ENCODE measurements at regions not wholly inside any gene's neighbourhood (a gene's known extent, or its start where the extent isn't known, plus 50 kb on each side); places are given as distances from the start of the nearest gene placed in this dataset.
"Not testable (repeated sequence)": the region's sequence is repeated elsewhere in the genome, so short reads cannot be mapped to it uniquely, and the experiment has no call there.

DNA sequence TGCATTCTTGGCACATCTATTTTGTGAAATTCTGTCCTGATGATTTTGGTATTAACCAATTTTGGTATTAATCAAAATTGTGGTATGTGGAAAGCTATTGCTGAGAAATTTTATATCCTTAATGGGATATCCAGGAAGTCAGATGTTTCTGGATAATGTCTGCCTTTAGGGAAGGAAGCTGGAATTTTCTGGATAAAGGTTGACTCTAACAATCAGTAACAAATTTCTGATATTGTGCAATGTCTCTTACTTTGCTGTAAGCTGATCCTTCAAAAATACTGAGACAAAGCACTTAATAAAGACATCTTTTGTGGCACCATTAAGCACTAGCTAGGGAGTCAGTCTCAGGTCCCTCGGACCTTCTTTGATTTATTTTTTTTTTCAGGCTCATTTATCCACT lies 100.8 kb upstream of the UGP2 start:
- no peak for DNase-seq

DNA sequence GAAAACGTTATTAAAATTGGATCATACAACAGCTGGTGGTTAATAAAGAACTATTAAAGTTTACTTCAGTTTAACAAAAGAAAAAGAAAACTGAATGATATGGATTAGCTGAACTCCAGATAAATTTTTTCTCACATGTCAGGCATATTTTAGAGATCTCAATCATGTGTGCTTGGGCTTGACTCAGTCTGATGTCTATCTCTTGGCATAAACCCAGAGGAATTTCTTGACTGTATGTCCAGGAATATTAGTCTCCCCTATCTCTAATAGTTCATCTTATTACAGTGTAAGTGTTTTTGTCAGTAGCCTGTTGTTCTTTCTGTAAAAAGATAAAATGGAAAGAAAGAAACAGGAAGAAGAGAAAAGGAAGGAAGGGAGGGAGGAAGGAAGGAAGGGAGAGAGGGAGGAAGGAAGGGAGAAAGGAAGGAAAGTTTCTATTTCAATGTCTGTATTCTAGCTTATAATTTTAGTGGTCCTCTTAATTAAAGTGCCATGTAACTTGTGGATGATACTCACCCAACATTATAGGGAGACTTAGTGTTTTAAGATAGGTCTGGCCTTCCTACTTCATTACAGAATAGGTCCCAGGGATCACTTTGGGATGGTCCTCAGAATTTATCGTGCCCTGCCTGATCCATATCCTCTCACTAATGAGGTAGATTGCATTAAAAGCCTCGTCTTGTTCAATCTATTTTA lies 99.7 kb upstream of the UGP2 start:
- DNase-seq = no peak

DNA sequence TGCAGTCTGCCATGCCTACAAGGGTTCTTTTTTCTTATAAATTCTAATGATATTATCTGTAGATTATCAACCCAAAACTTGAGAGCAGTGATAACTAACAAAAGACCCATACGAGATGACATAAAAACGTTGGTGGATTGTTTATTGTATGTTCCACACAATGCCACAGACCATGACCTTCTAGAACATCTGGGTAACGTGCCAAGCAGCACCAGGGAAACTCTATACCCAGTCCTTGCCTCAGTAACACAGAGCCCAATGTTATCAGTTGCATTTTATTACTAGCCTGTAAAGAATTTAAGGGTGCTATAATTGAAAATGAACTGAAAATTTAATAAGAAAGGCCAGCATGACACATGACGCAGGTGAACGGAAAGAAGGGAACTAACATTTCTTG lies 99.1 kb upstream of the UGP2 start:
- DNase-seq = no peak

DNA sequence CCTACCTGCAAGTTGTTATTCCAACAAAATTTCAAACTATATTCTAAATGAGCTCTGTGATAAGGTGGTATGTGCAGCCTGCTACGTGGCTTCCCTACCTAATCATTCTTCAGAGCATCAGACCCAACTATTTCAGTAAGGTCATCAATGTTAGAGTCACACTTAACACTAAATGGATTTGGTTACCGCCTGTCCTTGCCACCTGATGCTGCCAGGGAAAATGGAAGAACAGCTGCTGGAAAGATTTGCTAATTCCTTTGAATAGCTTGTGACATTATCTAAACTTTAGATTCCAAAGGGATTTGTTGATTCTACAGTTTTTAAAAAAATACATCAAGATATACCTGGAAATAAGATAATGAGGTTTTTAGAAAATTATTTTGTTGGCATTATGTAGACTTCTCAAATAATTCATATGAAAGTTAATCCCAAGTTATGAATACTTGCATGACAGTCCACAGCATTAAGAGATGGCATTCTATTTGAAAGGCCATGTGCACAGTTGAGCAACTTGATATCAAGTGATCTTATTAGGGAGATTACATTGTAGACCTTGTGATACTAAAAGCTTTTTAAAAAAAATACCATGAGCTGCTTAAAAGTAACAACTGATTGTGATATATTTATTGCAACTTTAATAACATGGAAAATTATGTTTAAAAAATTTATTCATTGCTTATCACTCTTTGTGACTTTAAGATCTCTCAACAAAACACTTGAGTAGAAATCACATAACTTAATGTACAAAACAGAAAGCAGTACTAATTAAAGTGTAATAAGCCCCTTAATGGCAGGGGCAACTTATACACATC lies 98.3 kb upstream of the UGP2 start:
- no peak for DNase-seq

DNA sequence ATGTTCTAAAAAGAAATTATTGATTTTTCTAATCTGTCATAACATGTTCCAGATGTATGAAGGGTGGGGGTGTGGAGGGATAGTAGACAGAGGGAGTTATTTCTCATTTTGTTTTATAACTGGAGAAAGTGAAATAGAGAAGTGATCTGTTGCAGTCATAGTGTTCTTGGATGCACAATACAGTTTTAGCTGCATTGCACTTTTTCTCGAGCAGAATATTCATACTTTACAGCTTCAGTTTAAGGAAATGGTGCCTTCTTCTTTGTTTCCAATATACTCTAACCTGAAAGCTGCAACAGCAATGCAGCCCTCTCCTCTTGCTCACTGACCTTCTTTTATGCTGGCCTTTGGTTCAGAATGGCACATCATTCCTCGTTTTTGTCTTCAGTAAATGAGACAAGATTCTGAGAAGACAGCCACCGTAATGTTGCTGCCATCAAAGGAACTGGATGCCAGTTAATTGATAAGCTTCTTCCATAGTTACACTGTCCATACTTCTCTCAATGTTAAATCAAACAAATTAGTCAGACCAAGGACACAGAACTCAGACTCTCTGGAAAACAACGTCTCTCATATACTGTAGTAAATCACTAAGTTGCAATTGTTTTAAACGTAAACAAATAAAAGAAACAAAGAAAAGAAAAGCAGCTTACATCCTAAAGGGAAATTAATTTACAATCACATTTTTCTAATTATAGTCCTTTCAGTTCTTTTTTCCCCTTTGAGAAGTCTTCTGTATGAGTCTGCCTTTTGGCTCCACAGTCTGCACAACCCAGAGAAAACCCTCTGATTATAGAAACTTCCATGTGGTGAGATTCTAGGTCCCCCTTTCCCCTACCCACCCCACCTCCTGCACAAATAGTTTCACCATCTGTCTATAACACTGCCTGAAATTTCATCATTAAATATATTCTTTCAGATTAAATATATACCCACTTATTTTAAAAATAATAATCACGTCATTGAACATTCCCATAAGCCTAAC lies 97.4 kb upstream of the UGP2 start:
- DNase-seq = no peak

DNA sequence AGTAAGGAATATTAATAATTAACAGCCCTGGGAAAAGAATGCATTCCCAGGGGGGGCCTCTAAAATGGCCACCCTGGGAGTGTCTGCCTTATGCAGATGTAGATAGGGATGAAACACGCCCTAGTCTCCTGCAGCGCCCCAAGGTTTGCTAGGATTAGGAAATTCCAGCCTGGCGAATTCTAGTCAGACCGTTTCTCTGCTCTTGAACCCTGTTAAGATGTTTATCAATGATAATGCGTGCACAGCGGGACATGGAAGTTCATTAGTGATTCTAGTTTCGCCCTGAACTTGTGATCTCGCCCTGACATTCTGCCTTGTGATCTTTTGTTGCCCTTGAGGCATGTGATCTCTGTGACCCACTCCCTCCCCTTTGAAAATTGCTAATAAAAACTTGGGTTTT lies 95.1 kb upstream of the UGP2 start:
- not testable (repeated sequence) for DNase-seq

DNA sequence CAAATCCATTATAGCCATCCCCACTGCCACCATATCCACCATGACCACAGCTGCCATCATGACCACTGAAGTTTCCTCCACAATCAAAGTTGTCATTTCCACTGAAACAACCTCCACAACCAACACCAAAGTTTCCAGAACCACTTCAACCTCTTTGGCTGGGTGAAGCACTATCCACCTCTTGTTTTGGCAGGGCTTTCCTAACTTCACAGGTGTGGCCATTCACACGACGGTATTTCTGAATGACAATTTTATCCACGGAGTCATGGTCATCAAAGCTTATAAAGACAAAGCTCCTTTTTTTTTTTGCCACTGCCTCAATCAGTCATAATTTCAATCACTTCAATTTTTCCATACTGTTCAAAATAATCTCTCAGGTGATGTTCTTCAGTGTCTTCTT lies 89.8 kb upstream of the UGP2 start:
- DNase-seq = no peak

DNA sequence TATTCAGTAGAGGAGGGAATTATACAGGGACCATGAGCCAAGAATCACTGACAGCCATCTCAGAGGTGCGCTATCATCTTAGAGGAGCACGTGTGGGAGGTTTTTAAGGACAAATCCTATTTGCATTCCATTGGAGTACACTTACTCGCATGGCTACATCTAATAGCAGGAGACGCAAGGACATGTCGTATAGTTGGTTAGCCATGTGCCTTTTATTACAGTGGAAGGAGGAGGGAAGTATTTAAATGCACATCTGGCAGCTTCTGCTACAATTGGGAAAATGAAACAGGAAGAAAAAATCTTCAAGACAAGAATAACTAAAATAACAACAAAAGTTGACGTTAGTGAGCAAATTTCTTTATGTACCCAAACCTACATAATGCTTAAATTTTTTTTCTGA lies 86.5 kb upstream of the UGP2 start:
- no peak for DNase-seq

DNA sequence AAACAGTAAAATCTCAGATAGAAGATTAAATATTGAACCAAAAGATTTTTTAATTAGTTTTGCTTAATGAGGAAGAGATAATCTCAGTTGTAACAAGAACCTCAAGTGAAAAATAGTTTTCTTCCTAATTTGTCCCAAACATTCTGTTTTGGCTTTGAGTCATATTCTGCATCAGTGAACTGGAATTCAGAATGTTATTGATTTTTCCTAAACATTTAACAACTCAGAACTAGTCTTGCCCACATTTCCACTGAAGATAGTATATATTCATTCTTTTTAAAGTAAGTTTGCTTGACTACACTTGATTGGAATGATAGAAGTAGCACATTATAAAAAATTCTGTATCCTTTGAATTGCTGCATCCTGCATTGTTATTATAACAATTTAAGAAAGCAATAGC lies 85.7 kb upstream of the UGP2 start:
- no peak for DNase-seq

DNA sequence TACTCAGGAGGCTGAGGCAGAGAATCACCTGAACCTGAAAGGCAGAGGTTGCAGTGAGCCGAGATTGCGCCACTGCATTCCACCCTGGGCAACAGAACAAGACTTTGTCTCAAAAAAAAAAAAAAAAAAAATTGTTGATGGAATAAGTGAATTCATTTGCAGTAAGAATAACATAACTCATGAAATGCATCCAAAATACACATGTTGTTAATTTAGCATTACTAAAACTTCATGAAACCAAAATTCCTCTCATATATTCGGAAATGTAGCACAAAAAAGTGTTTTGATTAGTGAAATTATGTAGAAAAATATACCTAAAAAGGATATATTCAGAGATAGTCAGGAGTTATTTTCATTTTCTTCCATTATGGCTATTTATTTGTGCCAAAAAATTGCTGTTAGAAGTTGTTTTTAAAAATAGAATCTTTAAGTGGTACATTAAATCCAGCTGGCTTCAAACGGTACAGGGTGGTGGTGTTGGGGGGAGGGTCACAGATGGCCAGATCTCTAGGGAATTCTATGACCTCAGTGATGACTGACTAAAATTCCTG lies 78.2 kb upstream of the UGP2 start:
- no peak for DNase-seq

DNA sequence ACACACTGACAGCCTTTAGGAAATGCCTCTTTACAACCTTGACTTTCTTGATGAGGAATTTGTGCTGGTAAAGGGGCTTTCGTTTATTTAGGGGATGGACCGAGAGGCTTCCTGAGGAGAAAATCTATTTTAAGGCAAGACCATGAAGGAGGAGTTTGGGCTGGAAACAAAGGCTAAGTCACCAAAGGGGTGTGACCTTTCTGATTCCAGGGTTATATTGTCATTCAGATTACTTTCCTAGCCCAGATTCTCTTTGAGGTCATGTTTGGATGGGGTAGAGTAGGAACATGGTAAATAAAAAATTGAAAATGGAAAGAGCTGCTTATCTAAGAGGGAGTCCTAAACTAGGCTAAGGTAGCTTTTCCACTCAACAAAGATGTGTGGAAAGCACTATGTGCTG lies 77.1 kb upstream of the UGP2 start:
- DNase-seq = no peak

DNA sequence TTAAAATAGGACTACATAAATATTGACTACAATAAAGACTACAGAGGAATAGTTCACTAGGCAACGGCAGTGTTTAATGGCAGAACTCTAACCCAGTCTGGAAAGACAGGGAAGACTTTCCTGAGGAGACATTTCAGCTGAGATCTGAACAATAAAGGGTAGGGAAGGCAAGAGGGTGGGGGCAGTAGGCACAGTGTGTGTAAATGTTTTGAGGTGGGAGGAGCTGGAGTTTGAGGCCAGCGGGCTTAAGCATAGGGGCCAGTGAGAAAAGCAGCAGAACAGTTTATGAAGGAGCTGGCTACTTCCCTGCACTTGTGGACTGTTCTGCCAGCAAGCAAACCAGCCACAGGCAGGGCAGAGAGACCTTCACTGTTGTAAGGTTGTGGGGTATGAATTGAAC lies 76.6 kb upstream of the UGP2 start:
- DNase-seq = no peak

DNA sequence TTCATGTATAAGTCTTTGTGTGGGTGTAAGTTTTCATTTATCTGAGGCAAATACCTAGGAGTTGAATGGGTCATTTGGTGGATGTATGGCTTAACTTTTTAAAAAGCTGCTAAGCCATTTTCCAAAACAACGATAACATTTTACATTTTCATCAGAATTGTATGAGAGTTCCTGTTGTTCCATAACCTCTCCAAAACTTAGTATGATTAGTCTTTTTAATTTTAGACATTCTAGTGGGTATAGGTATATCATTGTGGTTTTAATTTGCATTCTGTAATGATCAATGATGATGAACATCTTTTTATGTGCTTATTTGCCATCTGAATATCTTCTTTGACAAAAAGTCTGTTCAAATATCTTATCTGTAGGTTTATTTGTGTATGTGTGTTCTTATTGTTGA lies 74.4 kb upstream of the UGP2 start:
- no peak for DNase-seq

DNA sequence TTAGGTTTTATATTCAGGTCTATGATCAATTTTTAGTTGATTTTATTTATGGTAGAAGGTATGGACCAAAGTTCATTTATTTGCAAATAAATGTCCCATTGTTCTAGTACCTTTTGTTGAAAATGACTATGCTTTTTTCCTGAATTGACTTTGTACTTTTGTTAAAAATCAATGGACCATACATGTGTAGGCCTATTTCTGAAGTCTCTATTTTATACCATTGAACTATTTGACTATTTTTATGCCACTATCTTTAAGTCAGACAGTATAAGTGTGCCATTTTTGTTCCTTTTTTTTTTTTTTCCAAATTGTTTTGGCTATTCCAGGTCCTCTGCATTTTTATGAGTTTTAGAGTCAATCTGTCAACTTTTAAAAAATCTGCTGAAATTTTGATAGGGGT lies 73.6 kb upstream of the UGP2 start:
- DNase-seq = no peak

DNA sequence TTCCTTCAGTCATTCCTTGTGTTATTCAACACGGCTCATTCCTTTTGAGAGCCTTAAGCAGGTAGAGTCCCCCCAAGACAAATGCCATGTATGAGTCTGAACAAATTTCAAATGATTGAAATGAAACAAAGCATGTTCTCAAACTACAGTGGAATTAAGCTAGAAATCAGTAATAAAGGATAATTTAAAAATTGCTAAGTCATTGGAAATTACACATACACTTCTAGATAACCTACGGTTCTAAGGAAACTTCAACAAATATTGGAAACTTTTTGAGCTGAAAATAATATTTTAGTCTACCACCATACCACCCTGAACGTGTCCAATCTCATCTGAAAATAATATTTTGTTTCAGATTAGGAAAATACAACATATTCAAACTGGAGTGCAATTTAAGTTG lies 71.8 kb upstream of the UGP2 start:
- DNase-seq = no peak

DNA sequence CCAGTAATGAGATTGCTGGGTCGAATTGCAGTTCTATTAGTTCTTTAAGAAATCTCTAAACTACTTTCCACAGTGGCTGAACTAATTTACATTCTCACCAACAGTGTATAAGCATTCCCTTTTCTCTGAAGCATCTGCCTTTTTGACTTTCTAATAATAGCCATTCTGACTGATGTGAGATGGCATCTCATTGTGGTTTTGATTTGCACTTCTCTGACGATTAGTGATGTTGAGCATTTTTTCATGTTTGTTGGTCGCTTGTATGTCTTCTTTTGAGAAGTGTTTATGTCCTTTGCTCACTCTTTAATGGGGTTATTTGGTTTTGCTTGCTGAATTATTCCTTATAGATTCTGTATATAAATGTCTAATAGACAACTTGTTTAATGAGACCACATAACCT lies 69.6 kb upstream of the UGP2 start:
- DNase-seq = no peak

DNA sequence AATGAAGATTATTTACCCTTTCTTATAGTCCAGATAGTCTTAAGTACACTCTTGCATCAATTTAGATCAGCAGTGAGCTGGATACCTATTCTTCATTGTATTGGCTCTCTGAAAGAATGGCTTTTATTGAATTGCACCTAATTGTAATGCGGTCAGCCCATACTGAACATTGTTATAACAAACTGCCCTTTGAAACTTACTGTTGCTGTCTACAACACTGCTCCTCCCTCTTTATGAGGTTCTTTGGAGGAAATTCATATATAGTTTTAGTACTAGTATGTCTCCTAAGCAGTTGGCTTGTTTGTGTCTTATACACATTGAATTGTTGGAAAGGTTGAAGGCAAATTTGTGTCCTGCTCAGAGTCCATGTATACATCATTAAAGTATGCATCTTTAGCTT lies 66.5 kb upstream of the UGP2 start:
- DNase-seq = no peak

DNA sequence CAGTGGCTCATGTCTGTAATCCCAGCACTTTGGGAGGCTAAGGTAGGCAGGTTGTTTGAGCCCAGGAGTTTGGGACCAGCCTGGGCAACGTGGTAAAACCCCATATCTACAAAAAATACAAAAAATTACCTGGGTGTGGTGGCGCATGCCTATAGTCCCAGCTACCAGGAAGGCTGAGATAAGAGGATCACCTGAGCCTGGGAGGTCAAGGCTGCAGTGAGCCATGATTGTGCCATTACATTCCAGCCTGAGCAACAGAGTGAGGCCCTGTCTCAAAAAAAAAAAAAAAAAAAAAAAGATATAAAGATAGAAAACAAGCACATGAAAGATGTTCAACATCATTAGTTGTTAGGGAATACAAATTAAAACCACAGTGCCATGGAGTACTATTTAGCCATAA lies 65.3 kb upstream of the UGP2 start:
- DNase-seq = no peak

DNA sequence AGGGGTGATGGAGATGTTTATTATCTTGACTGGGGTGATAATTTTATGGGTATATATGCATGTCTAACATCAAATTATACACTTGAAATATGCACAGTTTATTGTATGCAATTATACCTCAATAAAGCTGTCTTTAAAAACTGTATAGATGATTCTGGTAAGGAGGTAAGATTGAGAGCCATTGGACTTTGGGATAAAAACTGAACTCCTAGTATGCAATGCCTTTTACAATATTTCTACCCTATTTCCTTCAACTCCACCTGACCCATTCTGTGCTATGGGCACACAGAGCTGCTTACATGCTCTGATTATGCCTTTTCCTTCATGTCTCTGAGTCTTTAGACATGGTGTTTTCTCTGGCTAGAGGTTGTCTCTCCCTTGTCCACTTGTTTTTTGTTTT lies 63.9 kb upstream of the UGP2 start:
- DNase-seq = no peak

DNA sequence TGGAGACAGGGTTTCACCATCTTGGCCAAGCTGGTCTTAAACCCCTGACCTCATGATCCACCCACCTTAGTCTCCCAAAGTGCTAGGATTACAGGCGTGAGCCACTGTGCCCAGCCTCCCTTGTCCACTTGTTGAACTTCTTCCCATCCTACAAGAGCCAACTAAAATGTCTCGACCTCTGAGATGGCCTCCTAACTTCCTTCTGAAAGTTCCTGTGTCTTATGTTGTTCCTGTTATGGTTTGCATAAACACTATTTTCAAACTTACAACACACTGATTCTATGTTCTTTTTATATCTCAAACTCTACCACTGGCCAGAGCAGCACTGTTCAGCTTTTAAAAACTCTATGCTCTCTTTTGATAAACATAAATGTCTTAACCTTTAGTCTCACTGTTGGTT lies 63.3 kb upstream of the UGP2 start:
- no peak for DNase-seq

DNA sequence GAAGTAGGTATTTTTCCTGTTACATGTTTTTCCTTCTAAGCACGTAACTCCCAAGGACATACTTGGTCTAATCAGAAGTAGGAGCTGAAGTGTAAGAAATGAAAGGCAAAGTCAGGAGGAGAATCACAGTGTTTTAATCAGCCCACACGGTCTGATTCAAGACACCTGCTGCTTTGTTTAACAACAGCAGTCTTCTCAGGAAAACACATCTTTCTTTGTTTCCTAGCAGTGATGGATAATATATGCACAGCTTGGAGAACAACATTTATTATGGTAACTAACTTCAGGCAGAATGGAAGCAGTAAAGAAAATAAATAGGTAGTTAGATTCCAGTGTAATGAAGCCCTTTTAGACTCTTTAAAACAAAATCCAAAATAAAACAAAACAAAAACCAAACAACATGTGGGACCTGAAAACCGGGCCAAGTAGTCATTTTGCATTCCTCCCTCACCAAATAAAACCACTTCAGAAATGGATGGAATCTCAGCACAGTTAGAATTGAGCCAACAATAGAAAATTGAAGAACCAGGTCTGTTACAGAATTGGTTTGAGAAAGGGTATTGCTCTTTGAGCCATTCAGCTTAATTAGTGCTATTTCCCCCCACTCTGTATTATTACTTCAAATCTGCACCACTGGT lies 61.1 kb upstream of the UGP2 start:
- no peak for DNase-seq

DNA sequence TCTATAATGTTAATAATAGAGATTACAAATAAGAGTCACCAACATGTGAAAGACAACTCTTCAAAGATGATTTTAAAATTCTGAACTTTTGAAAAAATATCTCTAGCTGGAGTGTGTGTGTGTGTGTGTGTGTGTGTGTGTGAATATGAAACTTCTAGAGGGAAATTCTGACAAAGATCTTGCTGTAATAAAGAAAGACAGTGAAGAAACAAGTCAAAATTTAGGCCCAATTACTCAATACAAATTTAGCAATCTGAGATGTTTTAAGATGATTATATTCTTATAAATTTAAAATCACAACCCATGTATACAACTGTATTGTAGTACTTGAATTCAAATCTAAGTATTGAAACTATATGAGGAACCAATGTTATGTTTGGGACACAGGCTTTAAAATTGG lies 57.2 kb upstream of the UGP2 start:
- no peak for DNase-seq

DNA sequence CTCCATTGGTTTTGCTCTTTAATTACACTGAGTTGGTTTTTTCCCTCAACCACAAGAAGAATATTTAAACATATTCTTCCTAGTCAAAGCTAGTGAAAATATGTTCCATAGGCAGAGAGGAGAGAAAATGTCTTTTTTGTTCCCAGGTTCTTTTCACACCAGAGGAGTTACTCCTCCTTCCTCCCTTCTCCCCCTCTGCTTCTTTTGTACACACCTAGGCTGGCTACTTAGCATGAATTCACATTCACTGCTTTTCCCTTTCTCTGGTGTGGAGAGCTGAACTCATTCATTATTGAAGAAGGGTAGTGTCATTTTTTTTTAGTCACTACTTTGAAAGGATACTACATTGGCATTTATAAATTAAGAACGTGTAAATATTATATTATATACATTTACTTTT lies 56.6 kb upstream of the UGP2 start:
- no peak for DNase-seq

Measured in CD4-positive, alpha-beta T cell treated with Interleukin-10 for 1 hour (primary cell).